Small intestine (tissue), 7 donors: ENCODE measurements at regions not wholly inside any gene's neighbourhood (a gene's known extent, or its start where the extent isn't known, plus 50 kb on each side); places are given as distances from the start of the nearest gene placed in this dataset.

Source experiments
- DNase-seq, 2 donors: peaks; one replicate each; pipeline versions ENCODE4 v3.0.0 to v3.0.0-alpha.2; 2013
- FAIRE-seq: peaks from 2 replicates; lab custom pipeline; 2012; peaks lifted over from hg19 to GRCh38; lab: Jason Lieb, UNC
- H3K27ac ChIP-seq, 3 donors: one replicate each; pipeline ENCODE4 v1.5.1; 2013; ENCODE audit warnings: low read length in 2 of 3, mild to moderate bottlenecking in 2 of 3, control low read depth in 1 of 3, inconsistent platforms in 1 of 3, low read depth in 1 of 3, moderate library complexity in 1 of 3
- H3K27me3 ChIP-seq, 3 donors: one replicate each; pipeline ENCODE4 v1.6.1; 2013; ENCODE audit warnings: low read length in 3 of 3, inconsistent platforms in 1 of 3; ENCODE audit not compliant: control insufficient read depth in 3 of 3, insufficient read depth in 3 of 3
- H3K36me3 ChIP-seq, 3 donors: one replicate each; pipeline ENCODE4 v1.6.1; 2013; ENCODE audit warnings: low read length in 3 of 3, inconsistent platforms in 1 of 3, low read depth in 1 of 3, mild to moderate bottlenecking in 1 of 3, moderate library complexity in 1 of 3; ENCODE audit not compliant: control insufficient read depth in 3 of 3, insufficient read depth in 2 of 3
- H3K4me1 ChIP-seq, 3 donors: one replicate each; pipeline ENCODE4 v1.6.1; 2013; ENCODE audit warnings: low read length in 2 of 3, inconsistent platforms in 1 of 3, low read depth in 1 of 3, mild to moderate bottlenecking in 1 of 3, moderate library complexity in 1 of 3; ENCODE audit not compliant: control insufficient read depth in 3 of 3, insufficient read depth in 2 of 3
- H3K4me3 ChIP-seq, 3 donors: one replicate each; pipeline ENCODE4 v1.5.1; 2013; ENCODE audit warnings: low read length in 3 of 3, control low read depth in 1 of 3, inconsistent platforms in 1 of 3, low read depth in 1 of 3, mild to moderate bottlenecking in 1 of 3, moderate library complexity in 1 of 3
- H3K9me3 ChIP-seq, 2 donors: one replicate each; pipeline ENCODE4 v1.6.1; 2013; ENCODE audit warnings: low read depth in 1 of 2, low read length in 1 of 2; ENCODE audit not compliant: control insufficient read depth in 2 of 2, insufficient read depth in 1 of 2
- WGBS, 3 donors: extraction: QIAGEN DNeasy Blood & Tissue Kit; methylation state at CpG; one replicate each; pipeline ENCODE4 v1.1.7; 2013; 5-methylcytosine and 5-hydroxymethylcytosine counted together
- donor health status: healthy with polysubstance abuse.
- donor health status: control.
- donor health status: control.
- donor health status: Bipolar disorder and iron deficiency.
- donor health status: healthy.

DNA sequence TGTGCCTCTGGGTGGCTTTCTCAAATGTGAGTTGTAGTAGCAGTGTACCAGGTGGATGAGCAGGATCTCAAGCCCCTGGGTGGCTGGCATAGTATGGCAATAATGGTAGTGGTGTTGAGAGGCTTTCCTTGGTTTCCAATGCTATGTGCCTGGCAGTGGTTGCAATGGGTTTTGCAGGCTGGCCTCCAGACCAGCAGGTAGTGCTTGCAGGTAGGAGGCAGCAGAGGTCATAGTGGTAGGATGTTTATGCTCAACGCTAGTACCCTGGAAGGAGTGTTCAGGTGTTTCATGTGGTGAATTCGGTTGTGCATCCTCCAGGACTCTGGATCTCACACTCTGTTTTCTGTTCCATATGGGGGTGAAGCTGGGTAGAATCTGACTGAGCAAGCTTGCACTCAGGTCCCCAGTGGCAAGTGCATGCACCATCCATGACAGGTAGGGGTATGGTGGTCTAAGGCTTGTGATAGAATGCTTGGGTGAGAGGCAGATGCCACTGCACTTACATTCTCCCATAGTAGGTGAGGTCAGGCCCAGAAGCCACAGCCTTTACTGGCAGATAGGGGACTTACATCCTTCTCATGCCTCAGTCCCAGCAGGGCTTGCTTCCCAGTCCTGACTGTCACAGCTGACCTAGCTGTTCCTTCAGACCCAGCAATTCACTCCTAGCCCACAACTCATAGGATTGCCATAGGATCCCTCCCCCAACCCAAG, 410.5 kb upstream of the LRRC7 start:
- 80 to 90% (median 88%) methylated on average over 2 of the region's 2 CpGs for WGBS, 3 donors
- DNase-seq (no peak), FAIRE-seq (no peak)
- Histone ChIP-seq H3K4me3 (no peak overlapping the region), H3K36me3 (no peaks in the 10 kb centered on the region), H3K4me1 (no peaks in the 10 kb centered on the region), H3K27me3 (no peaks in the 10 kb centered on the region), H3K27ac (no peak overlapping the region), H3K9me3 (no peaks in the 10 kb centered on the region)

DNA sequence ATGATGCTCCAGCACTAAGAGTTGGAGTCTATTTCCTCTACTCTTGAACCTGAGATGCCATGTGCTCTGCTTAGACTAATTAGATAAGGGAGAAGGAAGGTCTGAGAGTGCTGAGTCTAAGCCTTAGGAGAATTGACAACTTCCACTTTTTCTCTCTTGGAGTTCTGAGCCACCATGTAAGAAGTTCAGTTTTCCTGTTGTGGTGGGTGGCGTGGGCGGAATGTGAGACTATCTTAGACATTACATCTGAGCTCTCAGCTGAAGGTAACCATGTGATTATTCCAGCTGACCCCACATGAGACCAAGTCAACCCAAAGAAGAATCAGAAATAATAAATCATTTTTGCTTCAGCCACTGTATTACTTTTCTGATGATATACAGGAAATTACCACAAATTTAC, 404.5 kb upstream of the LRRC7 start:
- Histone ChIP-seq H3K27ac (no peak overlapping the region), H3K36me3 (no peaks in the 10 kb centered on the region), H3K9me3 (no peaks in the 10 kb centered on the region), H3K4me1 (no peaks in the 10 kb centered on the region), H3K4me3 (no peak overlapping the region), H3K27me3 (no peaks in the 10 kb centered on the region)
- FAIRE-seq (no peak), DNase-seq (no peak)
- 82 to 94% (median 83%) methylated on average over 2 of the region's 2 CpGs for WGBS, 3 donors

DNA sequence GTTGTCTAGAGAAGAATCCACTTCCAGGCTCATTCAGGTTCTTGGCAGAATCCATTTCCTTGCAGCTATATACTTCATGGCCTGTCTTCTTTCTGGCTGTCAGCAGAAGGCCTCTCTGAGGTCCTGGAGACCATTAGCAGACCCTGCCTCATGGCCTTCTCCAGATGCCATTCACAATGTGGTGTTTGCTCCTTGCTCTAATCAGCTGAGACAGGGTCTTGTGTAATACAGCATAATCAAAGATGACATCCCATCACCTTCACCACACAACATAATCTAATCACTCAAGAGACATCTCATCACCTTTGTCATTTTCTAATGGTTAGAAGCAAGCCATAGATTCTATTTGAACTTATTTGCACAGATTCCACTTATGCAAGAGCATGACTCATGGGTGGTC, 403.9 kb upstream of the LRRC7 start:
- H3K4me3 ChIP-seq, result no peak overlapping the region
- H3K36me3 ChIP-seq, result no peaks in the 10 kb centered on the region
- H3K27ac ChIP-seq, result no peak overlapping the region
- H3K27me3 ChIP-seq, result no peaks in the 10 kb centered on the region
- no peaks in the 10 kb centered on the region for H3K4me1 ChIP-seq
- H3K9me3 ChIP-seq, result no peaks in the 10 kb centered on the region
- DNase-seq, result no peak
- no peak for FAIRE-seq

DNA sequence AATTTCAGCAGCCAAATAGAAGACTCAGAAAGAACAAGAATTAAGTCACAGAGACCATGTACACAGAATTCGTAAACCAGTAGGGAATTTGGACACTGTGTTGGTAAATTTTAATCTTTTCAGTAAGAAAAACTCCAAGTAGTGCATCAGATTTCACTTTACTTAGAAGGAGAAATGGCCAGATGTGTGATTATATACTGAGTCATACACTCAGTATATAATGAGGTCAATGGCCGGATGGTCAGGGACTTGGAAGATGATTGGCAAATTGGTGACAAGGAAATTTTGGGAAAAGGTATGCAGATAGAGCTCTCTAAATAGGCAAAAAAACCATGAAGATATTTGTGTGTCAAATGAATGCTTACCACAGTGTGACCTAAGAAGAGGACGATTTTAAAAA, 399.8 kb upstream of the LRRC7 start:
- Histone ChIP-seq H3K4me1 (no peaks in the 10 kb centered on the region), H3K27me3 (no peaks in the 10 kb centered on the region), H3K36me3 (no peaks in the 10 kb centered on the region), H3K9me3 (peaks cover 0 to 8% of the 10 kb centered on the region in 2 donors), H3K27ac (no peak overlapping the region), H3K4me3 (no peak overlapping the region)
- WGBS, 3 donors, result 70 to 75% (median 72%) methylated on average over 3 of the region's 3 CpGs
- DNase-seq (no peak), FAIRE-seq (no peak)

DNA sequence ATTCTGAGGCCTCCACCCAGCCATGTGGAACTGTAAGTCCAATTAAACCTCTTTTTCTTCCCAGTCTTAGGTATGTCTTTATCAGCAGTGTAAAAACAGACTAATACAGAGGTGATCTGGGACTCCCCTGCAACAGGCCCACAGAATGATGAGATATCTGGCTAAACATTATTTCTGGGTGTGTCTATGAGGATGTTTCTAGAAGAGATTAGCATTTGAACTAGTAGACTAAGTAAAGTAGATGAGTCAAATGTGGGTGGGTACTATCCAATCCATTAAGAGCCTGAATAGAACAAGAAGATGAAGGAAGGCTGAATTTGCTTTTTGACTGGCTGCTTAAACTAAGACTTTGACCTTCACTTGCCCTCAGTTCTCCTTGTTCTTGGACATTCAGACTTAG, 396.5 kb upstream of the LRRC7 start:
- no peaks in the 10 kb centered on the region for H3K4me1 ChIP-seq
- DNase-seq (no peak), FAIRE-seq (no peak)
- no peak overlapping the region for H3K27ac ChIP-seq
- no peaks in the 10 kb centered on the region for H3K27me3 ChIP-seq
- no peaks in the 10 kb centered on the region for H3K36me3 ChIP-seq
- H3K4me3 ChIP-seq, result no peak overlapping the region
- peaks cover 0 to 8% of the 10 kb centered on the region in 2 donors for H3K9me3 ChIP-seq

DNA sequence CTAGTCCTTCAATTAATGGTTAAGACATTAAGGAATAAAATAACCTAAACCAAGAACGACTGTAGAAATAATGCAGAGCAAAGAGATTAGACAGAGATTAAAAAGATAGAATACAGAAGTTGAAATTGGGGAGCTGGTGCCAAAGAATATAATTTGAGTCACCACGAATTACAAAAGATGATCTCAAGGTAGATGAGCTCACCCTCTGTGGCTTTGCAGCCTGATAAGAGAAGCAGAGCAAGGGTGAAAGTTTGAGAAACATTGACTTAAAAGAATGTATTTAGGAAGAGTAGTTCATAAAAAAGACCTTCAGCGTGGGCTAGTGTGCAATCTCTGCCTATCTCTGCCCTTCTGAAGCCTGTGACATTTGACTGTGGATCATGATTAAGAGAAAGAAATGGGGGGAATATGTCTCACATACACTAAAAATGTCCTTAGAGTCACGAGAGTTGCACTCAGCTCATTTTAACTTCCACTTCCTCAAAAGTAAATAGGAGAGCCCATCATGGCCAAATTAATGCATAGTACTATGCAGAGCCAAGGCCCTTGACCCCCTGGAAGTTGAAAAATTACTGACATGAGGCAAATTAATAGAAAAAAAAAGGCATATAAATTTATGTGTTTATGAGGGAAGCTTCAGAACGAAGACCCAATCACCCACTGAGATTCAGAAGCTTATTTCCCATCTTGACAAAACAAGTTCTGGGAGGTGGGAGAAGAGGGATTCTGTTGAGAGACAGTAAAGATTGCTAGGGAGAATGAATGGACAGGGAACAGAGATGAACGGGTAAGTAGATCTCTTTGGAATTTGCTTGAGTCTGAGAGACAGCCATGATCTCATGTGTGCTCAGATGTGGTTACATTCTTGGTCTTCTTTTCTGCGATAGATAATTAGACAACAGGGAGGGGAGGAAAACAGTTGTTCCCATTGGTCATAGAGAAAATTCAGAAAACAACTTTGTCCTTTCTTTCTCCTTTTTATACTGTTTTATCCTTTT, 395.4 kb upstream of the LRRC7 start:
- Histone ChIP-seq H3K27ac (no peak overlapping the region), H3K27me3 (no peaks in the 10 kb centered on the region), H3K36me3 (no peaks in the 10 kb centered on the region), H3K4me3 (no peak overlapping the region), H3K9me3 (peaks cover 0 to 8% of the 10 kb centered on the region in 2 donors), H3K4me1 (no peaks in the 10 kb centered on the region)
- DNase-seq (no peak), FAIRE-seq (no peak)
- WGBS, 3 donors, result 60 to 63% (median 63%) methylated on average over 7 of the region's 7 CpGs

DNA sequence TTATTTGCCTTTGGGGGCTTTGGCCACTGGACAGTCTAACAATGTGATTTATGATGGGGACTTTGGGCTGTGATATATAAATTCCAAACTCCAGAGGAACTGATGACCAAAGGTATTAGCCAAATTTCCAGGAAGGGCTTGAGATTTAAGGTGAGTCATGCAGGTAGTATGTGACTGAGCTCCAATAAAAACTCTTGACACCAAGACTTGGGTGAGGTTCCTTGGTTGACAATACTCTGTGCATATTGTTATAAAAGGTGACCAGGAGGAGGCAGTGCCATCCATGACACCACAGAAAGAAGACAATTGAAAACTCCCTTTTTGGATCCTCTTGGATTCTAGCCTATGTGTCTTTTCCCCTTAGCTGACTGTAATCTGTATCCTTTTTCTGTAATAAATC, 392.7 kb upstream of the LRRC7 start:
- Histone ChIP-seq H3K9me3 (peaks cover 0 to 4% of the 10 kb centered on the region in 2 donors), H3K27ac (no peak overlapping the region), H3K36me3 (no peaks in the 10 kb centered on the region), H3K4me1 (no peaks in the 10 kb centered on the region), H3K27me3 (no peaks in the 10 kb centered on the region), H3K4me3 (no peak overlapping the region)
- FAIRE-seq (no peak), DNase-seq (no peak)

DNA sequence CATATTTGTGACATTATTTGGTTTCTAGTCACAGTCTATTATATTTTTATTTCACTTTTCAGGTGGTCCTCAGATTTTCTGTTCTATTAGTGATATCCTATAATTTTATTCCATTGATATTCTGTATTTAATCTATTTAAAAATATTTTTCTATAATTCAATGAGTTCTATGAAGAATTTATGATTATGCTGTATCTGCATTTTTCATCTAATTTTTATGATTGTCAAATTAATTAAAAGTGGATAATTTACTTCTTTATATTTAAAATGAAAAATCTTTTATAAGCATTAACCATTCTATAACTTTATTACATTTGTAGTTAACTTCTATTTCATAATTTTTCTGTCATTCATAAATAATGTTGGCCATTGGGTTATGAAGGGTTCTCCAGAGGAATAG, 387.4 kb upstream of the LRRC7 start:
- Histone ChIP-seq H3K4me3 (no peak overlapping the region), H3K36me3 (no peaks in the 10 kb centered on the region), H3K4me1 (no peaks in the 10 kb centered on the region), H3K27me3 (no peaks in the 10 kb centered on the region), H3K9me3 (no peaks in the 10 kb centered on the region), H3K27ac (no peak overlapping the region)
- DNase-seq, result no peak
- no peak for FAIRE-seq
